Vagina (tissue), 2 donors: ENCODE measurements at regions not wholly inside any gene's neighbourhood (a gene's known extent, or its start where the extent isn't known, plus 50 kb on each side); places are given as distances from the start of the nearest gene placed in this dataset.
"Not testable (repeated sequence)": the region's sequence is repeated elsewhere in the genome, so short reads cannot be mapped to it uniquely, and the experiment has no call there.

ENCODE experiments used
- DNase-seq, 2 donors: peaks; one replicate each; pipeline ENCODE4 v3.0.0-alpha.2; 2017; ENCODE audit errors: extremely low spot score in 2 of 2
- H3K27ac ChIP-seq: fragments of 200-600 bp; sonication (generic); one replicate; pipeline ENCODE4 v1.5.1; 2019
- H3K27me3 ChIP-seq: fragments of 200-600 bp; sonication (generic); one replicate; pipeline ENCODE4 v1.5.1; 2019
- H3K36me3 ChIP-seq, 2 donors: fragments of 200-600 bp; sonication (generic); one replicate each; pipeline ENCODE4 v1.5.1; 2017 to 2019
- H3K4me1 ChIP-seq: fragments of 200-600 bp; sonication (generic); one replicate; pipeline ENCODE4 v1.5.1; 2019
- H3K4me3 ChIP-seq, 2 donors: fragments of 200-600 bp; sonication (generic); 1 replicate in 1 of 2; 2 replicates in 1 of 2; pipeline ENCODE4 v1.5.1; 2016 to 2019
- H3K9me3 ChIP-seq: fragments of 200-600 bp; sonication (generic); one replicate; pipeline ENCODE4 v1.5.1; 2019
- POLR2A ChIP-seq, 2 donors: fragments of 450-650 bp; IDR thresholded peaks; one replicate each; pipeline ENCODE4 v1.6.1; 2017; ENCODE audit warnings: antibody characterized with exemption in 2 of 2, mild to moderate bottlenecking in 2 of 2, moderate library complexity in 2 of 2
- POLR2AphosphoS5 ChIP-seq, 2 donors: sonication (generic); formaldehyde crosslinking; IDR thresholded peaks; one replicate each; pipeline ENCODE4 v1.9.0; 2017; ENCODE audit warnings: antibody characterized with exemption in 2 of 2, mild to moderate bottlenecking in 2 of 2, low read depth in 1 of 2; ENCODE audit not compliant: insufficient read depth in 1 of 2
- intact Hi-C: fragments of 100-400 bp; cut with DNase I; formaldehyde crosslinking; loops from one replicate; pipeline ENCODE4 v1.15.1; 2023
- TF ChIP-seq, protein P1 (sequence below), 3 experiments: fragments of 450-650 bp in 2 of 3; fragments of 200-600 bp in 1 of 3; sonication (generic) in 1 of 3; IDR thresholded peaks; one replicate each; pipeline ENCODE4 v1.5.1; 2017 to 2019; ENCODE audit warnings: antibody characterized with exemption in 3 of 3, mild to moderate bottlenecking in 2 of 3, moderate library complexity in 2 of 3

DNA sequence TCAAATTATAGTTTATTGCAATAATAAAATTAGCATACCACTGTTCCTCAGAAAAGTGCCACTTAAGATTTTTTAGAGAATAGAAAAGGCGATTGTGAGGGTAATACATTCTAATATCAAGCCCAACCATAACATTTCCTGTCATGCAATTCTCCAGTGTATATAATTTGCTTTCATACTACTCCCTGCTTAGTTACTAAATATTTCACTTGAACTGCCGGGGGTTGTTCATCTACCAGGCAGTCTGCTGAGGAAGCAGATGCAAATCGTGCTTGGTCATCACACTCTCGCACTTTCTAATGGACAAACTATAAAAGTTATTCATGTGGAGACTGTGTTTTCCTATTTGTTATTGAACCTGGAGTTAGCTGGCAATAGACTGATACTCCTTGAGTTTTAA, 645.6 kb upstream of the CBLB start:
- TF ChIP-seq, protein P1, sequence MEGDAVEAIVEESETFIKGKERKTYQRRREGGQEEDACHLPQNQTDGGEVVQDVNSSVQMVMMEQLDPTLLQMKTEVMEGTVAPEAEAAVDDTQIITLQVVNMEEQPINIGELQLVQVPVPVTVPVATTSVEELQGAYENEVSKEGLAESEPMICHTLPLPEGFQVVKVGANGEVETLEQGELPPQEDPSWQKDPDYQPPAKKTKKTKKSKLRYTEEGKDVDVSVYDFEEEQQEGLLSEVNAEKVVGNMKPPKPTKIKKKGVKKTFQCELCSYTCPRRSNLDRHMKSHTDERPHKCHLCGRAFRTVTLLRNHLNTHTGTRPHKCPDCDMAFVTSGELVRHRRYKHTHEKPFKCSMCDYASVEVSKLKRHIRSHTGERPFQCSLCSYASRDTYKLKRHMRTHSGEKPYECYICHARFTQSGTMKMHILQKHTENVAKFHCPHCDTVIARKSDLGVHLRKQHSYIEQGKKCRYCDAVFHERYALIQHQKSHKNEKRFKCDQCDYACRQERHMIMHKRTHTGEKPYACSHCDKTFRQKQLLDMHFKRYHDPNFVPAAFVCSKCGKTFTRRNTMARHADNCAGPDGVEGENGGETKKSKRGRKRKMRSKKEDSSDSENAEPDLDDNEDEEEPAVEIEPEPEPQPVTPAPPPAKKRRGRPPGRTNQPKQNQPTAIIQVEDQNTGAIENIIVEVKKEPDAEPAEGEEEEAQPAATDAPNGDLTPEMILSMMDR (IDR thresholded peaks at IDR 0.05) = no peak
- TF ChIP-seq POLR2A (IDR thresholded peaks at IDR 0.05) (no peak), POLR2AphosphoS5 (IDR thresholded peaks at IDR 0.05; ENCODE audit: insufficient read depth in 1 of 2, low read depth in 1 of 2) (no peak)
- Histone ChIP-seq H3K27ac (no peak overlapping the region), H3K4me1 (no peaks in the 10 kb centered on the region), H3K9me3 (no peaks in the 10 kb centered on the region), H3K27me3 (no peaks in the 10 kb centered on the region), H3K36me3 (no peaks in the 10 kb centered on the region), H3K4me3 (no peak overlapping the region)
- intact Hi-C loops = no loop called here
- no peak for DNase-seq

DNA sequence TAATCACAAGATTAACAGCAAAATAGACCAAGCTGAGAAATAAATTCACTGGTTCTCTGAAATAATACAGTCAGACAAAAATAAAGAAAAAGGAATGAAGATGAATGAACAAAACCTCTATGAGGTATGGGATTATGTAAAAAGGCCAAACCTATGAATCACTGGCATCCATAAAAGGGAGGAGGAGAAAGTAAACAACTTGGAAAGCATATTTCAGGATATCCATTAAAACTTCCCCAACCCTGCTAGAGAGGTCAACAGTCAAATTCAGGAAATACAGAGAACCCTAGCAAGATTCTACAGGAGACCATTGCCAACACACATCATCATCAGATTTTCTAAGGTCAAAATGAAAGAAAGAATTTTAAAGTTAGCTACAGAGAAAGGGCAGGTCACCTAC, 649.7 kb upstream of the CBLB start:
- Histone ChIP-seq H3K27me3 (no peaks in the 10 kb centered on the region), H3K9me3 (no peaks in the 10 kb centered on the region), H3K27ac (no peak overlapping the region), H3K4me1 (no peaks in the 10 kb centered on the region), H3K36me3 (no peaks in the 10 kb centered on the region), H3K4me3 (no peak overlapping the region)
- intact Hi-C loops = no loop called here
- TF ChIP-seq POLR2AphosphoS5 (IDR thresholded peaks at IDR 0.05; ENCODE audit: insufficient read depth in 1 of 2, low read depth in 1 of 2) (no peak), POLR2A (IDR thresholded peaks at IDR 0.05) (no peak)
- TF ChIP-seq, protein P1 (IDR thresholded peaks at IDR 0.05) = no peak
- no peak for DNase-seq

GRCh38 chr3:106522397-106522796, 653.6 kb upstream of the CBLB start:
- Histone ChIP-seq H3K9me3 (no peaks in the 10 kb centered on the region), H3K27ac (no peak overlapping the region), H3K36me3 (no peaks in the 10 kb centered on the region), H3K27me3 (no peaks in the 10 kb centered on the region), H3K4me3 (no peak overlapping the region), H3K4me1 (no peaks in the 10 kb centered on the region)
- TF ChIP-seq, protein P1 (IDR thresholded peaks at IDR 0.05) = no peak
- TF ChIP-seq POLR2AphosphoS5 (IDR thresholded peaks at IDR 0.05; ENCODE audit: insufficient read depth in 1 of 2, low read depth in 1 of 2) (no peak), POLR2A (IDR thresholded peaks at IDR 0.05) (no peak)
- DNase-seq = no peak
- intact Hi-C loops = no loop called here

DNA sequence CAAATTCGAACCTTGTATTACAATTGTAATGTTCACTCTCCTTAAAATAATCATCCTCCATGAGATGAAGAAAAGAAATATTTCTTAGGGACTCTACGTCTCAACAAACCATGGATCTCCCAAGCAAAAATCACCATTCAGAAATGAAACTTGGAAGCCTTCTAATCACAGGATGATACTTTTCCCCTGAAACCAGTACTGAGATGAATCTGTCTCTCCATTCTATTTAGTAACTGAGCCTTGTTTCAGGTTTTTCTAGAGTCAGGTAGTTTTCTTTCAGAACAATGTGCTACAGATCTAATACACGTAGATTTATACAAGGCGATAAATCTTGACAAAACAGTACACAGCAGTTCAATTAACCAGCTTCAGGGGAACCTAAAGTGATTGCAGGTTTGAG, 660.1 kb upstream of the CBLB start:
- Histone ChIP-seq H3K27ac (no peak overlapping the region), H3K9me3 (no peaks in the 10 kb centered on the region), H3K4me3 (no peak overlapping the region), H3K27me3 (no peaks in the 10 kb centered on the region), H3K36me3 (no peaks in the 10 kb centered on the region), H3K4me1 (no peaks in the 10 kb centered on the region)
- no peak for DNase-seq
- intact Hi-C loops = no loop called here
- TF ChIP-seq POLR2AphosphoS5 (IDR thresholded peaks at IDR 0.05; ENCODE audit: insufficient read depth in 1 of 2, low read depth in 1 of 2) (no peak), POLR2A (IDR thresholded peaks at IDR 0.05) (no peak)
- TF ChIP-seq, protein P1 (IDR thresholded peaks at IDR 0.05) = no peak

DNA sequence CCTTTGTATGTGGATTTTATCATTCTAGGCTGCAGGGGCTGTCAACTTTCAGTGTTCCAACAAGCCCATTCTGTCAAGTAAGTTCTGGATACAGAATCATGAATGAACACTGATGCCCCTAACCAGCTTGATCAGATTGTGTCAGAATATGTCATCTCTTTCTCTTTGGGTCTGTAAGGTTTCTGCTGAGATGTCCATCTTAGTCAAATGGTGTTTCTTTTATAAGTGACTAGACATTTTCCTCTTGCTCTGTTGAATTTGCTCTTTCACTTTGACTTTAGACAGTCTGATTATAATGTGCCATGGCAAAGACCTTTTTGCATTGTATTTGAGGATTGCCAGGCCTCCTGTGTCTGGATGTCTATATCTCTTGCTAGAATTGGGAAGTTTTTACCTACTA, 660.9 kb upstream of the CBLB start:
- Histone ChIP-seq H3K9me3 (no peaks in the 10 kb centered on the region), H3K4me1 (no peaks in the 10 kb centered on the region), H3K4me3 (no peak overlapping the region), H3K36me3 (no peaks in the 10 kb centered on the region), H3K27ac (no peak overlapping the region), H3K27me3 (no peaks in the 10 kb centered on the region)
- TF ChIP-seq POLR2A (IDR thresholded peaks at IDR 0.05) (no peak), POLR2AphosphoS5 (IDR thresholded peaks at IDR 0.05; ENCODE audit: insufficient read depth in 1 of 2, low read depth in 1 of 2) (no peak)
- intact Hi-C loops = no loop called here
- no peak for DNase-seq

DNA sequence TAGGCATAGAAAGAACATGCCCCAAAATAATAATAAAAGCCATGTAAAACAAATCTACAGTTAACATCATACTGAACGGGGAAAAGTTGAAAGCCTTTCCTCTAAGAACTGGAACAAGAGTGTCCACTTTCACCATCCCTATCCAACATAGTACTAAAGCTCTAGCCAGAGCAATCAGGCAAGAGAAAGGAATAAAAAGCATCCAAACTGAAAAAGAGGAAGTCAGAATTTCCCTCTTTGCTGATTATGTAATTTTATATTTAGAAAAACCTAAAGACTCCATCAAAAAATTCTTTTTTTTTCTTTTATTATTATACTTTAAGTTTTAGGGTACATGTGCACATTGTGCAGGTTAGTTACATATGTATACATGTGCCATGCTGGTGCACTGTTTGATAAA, 661.6 kb upstream of the CBLB start:
- Histone ChIP-seq H3K9me3 (no peaks in the 10 kb centered on the region), H3K27me3 (no peaks in the 10 kb centered on the region), H3K27ac (no peak overlapping the region), H3K36me3 (no peaks in the 10 kb centered on the region), H3K4me3 (no peak overlapping the region), H3K4me1 (no peaks in the 10 kb centered on the region)
- DNase-seq = no peak
- TF ChIP-seq, protein P1 (IDR thresholded peaks at IDR 0.05) = no peak
- TF ChIP-seq POLR2AphosphoS5 (IDR thresholded peaks at IDR 0.05; ENCODE audit: insufficient read depth in 1 of 2, low read depth in 1 of 2) = no peak
- TF ChIP-seq POLR2A (IDR thresholded peaks at IDR 0.05) = no peak
- intact Hi-C loops = no loop called here

GRCh38 chr3:106531771-106532329, 663.0 kb upstream of the CBLB start:
- not testable (repeated sequence) for H3K9me3 ChIP-seq, H3K4me1 ChIP-seq

More at GRCh38 chr3:106531771-106532329, 663.0 kb upstream of the CBLB start:
- H3K36me3 ChIP-seq, DNase-seq, intact Hi-C loops, H3K27me3 ChIP-seq, H3K27ac ChIP-seq, H3K4me3 ChIP-seq: not testable (repeated sequence)
